Liver (tissue), 8 donors: ENCODE measurements at regions not wholly inside any gene's neighbourhood (a gene's known extent, or its start where the extent isn't known, plus 50 kb on each side); places are given as distances from the start of the nearest gene placed in this dataset.

Experiments
- DNase-seq: peaks from one replicate; pipeline ENCODE4 v3.0.0-alpha.2; 2017; ENCODE audit warnings: low spot score
- H3K27ac ChIP-seq, 2 donors: one replicate each; pipeline ENCODE4 v1.7.0; 2013; ENCODE audit warnings: inconsistent platforms in 2 of 2, low read length in 2 of 2, control low read depth in 1 of 2, low read depth in 1 of 2, mild to moderate bottlenecking in 1 of 2
- H3K27me3 ChIP-seq, 4 donors: one replicate each; pipeline versions ENCODE4 v1.6.1 to v1.7.0; 2013; ENCODE audit warnings: low read length in 3 of 4, inconsistent platforms in 1 of 4, mild to moderate bottlenecking in 1 of 4, moderate library complexity in 1 of 4; ENCODE audit not compliant: control insufficient read depth in 4 of 4, insufficient read depth in 4 of 4
- H3K36me3 ChIP-seq, 4 donors: one replicate each; pipeline versions ENCODE4 v1.6.1 to v1.7.0; 2013; ENCODE audit warnings: low read length in 3 of 4, mild to moderate bottlenecking in 3 of 4, low read depth in 1 of 4, moderate library complexity in 1 of 4; ENCODE audit not compliant: control insufficient read depth in 4 of 4, insufficient read depth in 3 of 4
- H3K4me1 ChIP-seq, 4 donors: one replicate each; pipeline versions ENCODE4 v1.6.1 to v1.7.0; 2013; ENCODE audit warnings: low read length in 3 of 4, mild to moderate bottlenecking in 3 of 4, moderate library complexity in 1 of 4; ENCODE audit not compliant: control insufficient read depth in 4 of 4, insufficient read depth in 4 of 4
- H3K4me3 ChIP-seq, 3 donors: one replicate each; pipeline versions ENCODE4 v1.6.1 to v1.7.0; 2013; ENCODE audit warnings: low read length in 3 of 3, control low read depth in 1 of 3, low read depth in 1 of 3, mild to moderate bottlenecking in 1 of 3
- H3K9ac ChIP-seq, 2 donors: one replicate each; pipeline ENCODE4 v1.7.0; 2013; ENCODE audit warnings: low read length in 2 of 2, mild to moderate bottlenecking in 2 of 2, moderate library complexity in 2 of 2, control low read depth in 1 of 2, low read depth in 1 of 2
- H3K9me3 ChIP-seq, 4 donors: one replicate each; pipeline versions ENCODE4 v1.6.1 to v1.7.0; 2013; ENCODE audit warnings: low read length in 3 of 4; ENCODE audit not compliant: control insufficient read depth in 4 of 4
- CTCF ChIP-seq: fragments of 150-350 bp; IDR thresholded peaks from 2 replicates; pipeline ENCODE4 v1.5.1; 2017; ENCODE audit warnings: improper control_type of control experiment, low read depth, low read length; ENCODE audit not compliant: missing input control
- EGR1 ChIP-seq, 2 donors: IDR thresholded peaks; 2 replicates each; pipeline ENCODE4 v1.6.1; 2016 to 2018; ENCODE audit warnings: antibody characterized with exemption in 2 of 2, low read depth in 2 of 2
- FOXA1 ChIP-seq: IDR thresholded peaks from 2 replicates; pipeline ENCODE4 v1.6.1; 2016; ENCODE audit warnings: antibody characterized with exemption
- FOXA2 ChIP-seq: IDR thresholded peaks from 2 replicates; pipeline ENCODE4 v1.6.1; 2016; ENCODE audit warnings: antibody characterized with exemption
- GABPA ChIP-seq, 2 donors: IDR thresholded peaks in 1 of 2; conservative IDR thresholded peaks in 1 of 2; 2 replicates each; pipeline ENCODE4 v1.6.1; 2016; ENCODE audit warnings: antibody characterized with exemption in 2 of 2, mild to moderate bottlenecking in 1 of 2, moderate library complexity in 1 of 2
- HNF4A ChIP-seq, 2 donors: conservative IDR thresholded peaks; 2 replicates each; pipeline ENCODE4 v1.6.1; 2016; ENCODE audit warnings: antibody characterized with exemption in 2 of 2, mild to moderate bottlenecking in 2 of 2
- HNF4G ChIP-seq: IDR thresholded peaks from 2 replicates; pipeline ENCODE4 v1.6.1; 2016; ENCODE audit warnings: antibody characterized with exemption
- JUND ChIP-seq, 2 donors: IDR thresholded peaks; 2 replicates each; pipeline ENCODE4 v1.6.1; 2016; ENCODE audit warnings: antibody characterized with exemption in 2 of 2
- MAX ChIP-seq: IDR thresholded peaks from 2 replicates; pipeline ENCODE4 v1.6.1; 2016; ENCODE audit warnings: antibody characterized with exemption
- NR2F2 ChIP-seq: IDR thresholded peaks from 2 replicates; pipeline ENCODE4 v1.6.1; 2016; ENCODE audit warnings: antibody characterized with exemption
- RAD21 ChIP-seq, 2 donors: IDR thresholded peaks; 2 replicates each; pipeline ENCODE4 v1.6.1; 2016; ENCODE audit warnings: antibody characterized with exemption in 2 of 2, mild to moderate bottlenecking in 2 of 2
- REST ChIP-seq: IDR thresholded peaks from 2 replicates; pipeline ENCODE4 v1.6.1; 2016; ENCODE audit warnings: antibody characterized with exemption, mild to moderate bottlenecking
- RXRA ChIP-seq, 2 donors: IDR thresholded peaks; 2 replicates each; pipeline ENCODE4 v1.6.1; 2017 to 2018; ENCODE audit warnings: antibody characterized with exemption in 2 of 2, mild to moderate bottlenecking in 1 of 2
- SP1 ChIP-seq: IDR thresholded peaks from 2 replicates; pipeline ENCODE4 v1.6.1; 2018; ENCODE audit warnings: antibody characterized with exemption, mild to moderate bottlenecking
- TAF1 ChIP-seq: conservative IDR thresholded peaks from 2 replicates; pipeline ENCODE4 v1.6.1; 2016; ENCODE audit warnings: antibody characterized with exemption, mild to moderate bottlenecking
- YY1 ChIP-seq: IDR thresholded peaks from 2 replicates; pipeline ENCODE4 v1.6.1; 2016; ENCODE audit warnings: antibody characterized with exemption, mild to moderate bottlenecking
- ZBTB33 ChIP-seq: IDR thresholded peaks from 2 replicates; pipeline ENCODE4 v1.6.1; 2016; ENCODE audit warnings: antibody characterized with exemption
- WGBS: extraction: QIAGEN DNeasy Blood & Tissue Kit; methylation state at CpG from one replicate; pipeline ENCODE4 v1.1.7; 2013; 5-methylcytosine and 5-hydroxymethylcytosine counted together
- donor health status: healthy.
- donor health status: healthy.
- donor health status: healthy.
- donor health status: healthy.
- donor health status: healthy.

DNA sequence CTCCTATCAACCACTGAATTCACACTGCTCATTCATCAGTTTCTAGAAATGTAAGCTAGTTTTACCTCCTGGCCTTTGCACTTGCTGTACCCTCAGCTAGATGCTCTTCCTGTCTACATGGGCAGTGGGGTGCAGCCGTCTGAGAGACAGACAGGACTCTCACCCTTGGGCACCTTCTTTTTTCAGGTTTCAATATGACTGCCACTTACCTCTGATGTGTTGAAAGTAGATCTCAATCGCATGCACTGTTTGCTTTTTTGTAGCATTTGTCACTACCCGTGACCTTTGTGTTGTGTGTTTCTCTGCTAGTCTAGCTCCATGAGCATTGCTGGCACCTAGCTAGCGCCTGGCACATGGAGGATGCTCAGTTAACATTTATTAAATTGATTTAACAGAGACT, 403.1 kb upstream of the TRPC7 start:
- Histone ChIP-seq H3K9me3 (no peaks in the 10 kb centered on the region), H3K27ac (no peak overlapping the region), H3K4me3 (no peak overlapping the region), H3K27me3 (no peaks in the 10 kb centered on the region), H3K4me1 (no peaks in the 10 kb centered on the region), H3K36me3 (no peaks in the 10 kb centered on the region), H3K9ac (no peak overlapping the region)
- TF ChIP-seq GABPA (IDR thresholded peaks at IDR 0.05 in 1 of 2, conservative IDR thresholded peaks at IDR 0.05 in 1 of 2): no peak
- no peak for TF ChIP-seq YY1
- no peak for TF ChIP-seq FOXA2
- no peak for TF ChIP-seq RXRA (IDR thresholded peaks at IDR 0.05)
- no peak for TF ChIP-seq CTCF
- TF ChIP-seq SP1: no peak
- TF ChIP-seq MAX: no peak
- TF ChIP-seq ZBTB33: no peak
- no peak for TF ChIP-seq HNF4A (conservative IDR thresholded peaks at IDR 0.05)
- TF ChIP-seq FOXA1: no peak
- TF ChIP-seq NR2F2: no peak
- DNase-seq: no peak
- WGBS: 44% methylated on average over 4 of the region's 4 CpGs

DNA sequence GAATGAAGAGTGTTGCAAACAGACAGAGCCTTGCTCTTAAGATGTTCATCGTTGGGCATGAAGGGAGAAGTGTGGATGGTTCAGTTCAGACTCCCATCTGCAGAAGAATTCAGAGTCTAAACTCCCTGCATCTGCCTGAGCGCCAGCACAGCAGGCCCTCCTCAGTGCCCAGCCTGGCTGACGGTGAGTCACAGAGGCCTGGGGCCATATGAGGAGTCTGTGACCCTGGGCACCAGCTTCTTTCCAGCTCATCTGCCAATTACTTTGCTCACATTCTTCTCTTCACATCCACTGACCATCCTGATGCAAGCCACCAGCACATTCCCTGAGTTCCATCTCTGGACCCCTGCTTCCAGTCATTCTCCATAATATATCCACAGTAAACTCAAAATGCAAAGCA, 401.1 kb upstream of the TRPC7 start:
- TF ChIP-seq TAF1: no peak
- TF ChIP-seq JUND (IDR thresholded peaks at IDR 0.05): no peak
- no peak for TF ChIP-seq SP1
- no peak for TF ChIP-seq HNF4A (conservative IDR thresholded peaks at IDR 0.05)
- TF ChIP-seq RXRA (IDR thresholded peaks at IDR 0.05): no peak
- no peak for TF ChIP-seq REST
- TF ChIP-seq RAD21 (IDR thresholded peaks at IDR 0.05): no peak
- no peak for TF ChIP-seq HNF4G
- no peak for TF ChIP-seq NR2F2
- no peak for TF ChIP-seq YY1
- TF ChIP-seq EGR1 (IDR thresholded peaks at IDR 0.05; ENCODE audit: low read depth in 2 of 2): no peak
- no peak for TF ChIP-seq CTCF
- no peak for TF ChIP-seq FOXA1
- TF ChIP-seq FOXA2: no peak
- H3K4me1 ChIP-seq: no peaks in the 10 kb centered on the region
- 83% methylated on average over 3 of the region's 3 CpGs for whole genome bisulfite sequencing
- H3K27me3 ChIP-seq: no peaks in the 10 kb centered on the region
- H3K4me3 ChIP-seq: no peak overlapping the region
- no peak for DNase-seq
- no peak overlapping the region for H3K9ac ChIP-seq
- no peak overlapping the region for H3K27ac ChIP-seq
- H3K9me3 ChIP-seq: no peaks in the 10 kb centered on the region
- H3K36me3 ChIP-seq: no peaks in the 10 kb centered on the region
